ENCODE measurements at regions not wholly inside any gene's neighbourhood (a gene's known extent, or its start where the extent isn't known, plus 50 kb on each side); places are given as distances from the start of the nearest gene placed in this dataset.

- Histone ChIP-seq H3K9me3 (ENCODE audit: low read length) (no peaks in the 10 kb centered on the region), H2AFZ (ENCODE audit: low read depth, low read length) (no peak overlapping the region), H3K4me1 (ENCODE audit: insufficient read depth, low read length) (no peaks in the 10 kb centered on the region), H3K36me3 (ENCODE audit: insufficient read depth, low read length) (no peaks in the 10 kb centered on the region), H3K4me3 (ENCODE audit: low read length) (no peak overlapping the region), H3K27me3 (ENCODE audit: insufficient read depth, low read length) (no peaks in the 10 kb centered on the region)
Observed at GRCh38 chr4:167629272-167629671, 395.0 kb upstream of the SPOCK3 start.

- H3K4me3 ChIP-seq (ENCODE audit: low read length): no peak overlapping the region
- no peaks in the 10 kb centered on the region for H3K9me3 ChIP-seq (ENCODE audit: low read length)
- H3K27me3 ChIP-seq (ENCODE audit: insufficient read depth, low read length): no peaks in the 10 kb centered on the region
- no peaks in the 10 kb centered on the region for H3K36me3 ChIP-seq (ENCODE audit: insufficient read depth, low read length)
- H3K4me1 ChIP-seq (ENCODE audit: insufficient read depth, low read length): no peaks in the 10 kb centered on the region
- no peak overlapping the region for H2AFZ ChIP-seq (ENCODE audit: low read depth, low read length)
Observed at GRCh38 chr4:167642250-167642649, 408.0 kb upstream of the SPOCK3 start.

GRCh38 chr4:167645358-167645757 is 411.1 kb upstream of the SPOCK3 start:
- no peaks in the 10 kb centered on the region for H3K36me3 ChIP-seq (ENCODE audit: insufficient read depth, low read length)
- H3K27me3 ChIP-seq (ENCODE audit: insufficient read depth, low read length): no peaks in the 10 kb centered on the region
- no peaks in the 10 kb centered on the region for H3K4me1 ChIP-seq (ENCODE audit: insufficient read depth, low read length)
- no peak overlapping the region for H3K4me3 ChIP-seq (ENCODE audit: low read length)
- H3K9me3 ChIP-seq (ENCODE audit: low read length): no peaks in the 10 kb centered on the region
- H2AFZ ChIP-seq (ENCODE audit: low read depth, low read length): no peak overlapping the region

GRCh38 chr4:167652267-167652666 is 418.0 kb upstream of the SPOCK3 start:
- no peaks in the 10 kb centered on the region for H3K4me1 ChIP-seq (ENCODE audit: insufficient read depth, low read length)
- no peaks in the 10 kb centered on the region for H3K9me3 ChIP-seq (ENCODE audit: low read length)
- no peaks in the 10 kb centered on the region for H3K36me3 ChIP-seq (ENCODE audit: insufficient read depth, low read length)
- H3K27me3 ChIP-seq (ENCODE audit: insufficient read depth, low read length): no peaks in the 10 kb centered on the region
- H2AFZ ChIP-seq (ENCODE audit: low read depth, low read length): no peak overlapping the region
- no peak overlapping the region for H3K4me3 ChIP-seq (ENCODE audit: low read length)

GRCh38 chr4:167688660-167689142 is 403.6 kb upstream of the ANXA10 start:
- H3K36me3 ChIP-seq (ENCODE audit: insufficient read depth, low read length): no peaks in the 10 kb centered on the region
- H3K27me3 ChIP-seq (ENCODE audit: insufficient read depth, low read length): no peaks in the 10 kb centered on the region
- H3K9me3 ChIP-seq (ENCODE audit: low read length): no peaks in the 10 kb centered on the region
- no peak overlapping the region for H2AFZ ChIP-seq (ENCODE audit: low read depth, low read length)
- H3K4me1 ChIP-seq (ENCODE audit: insufficient read depth, low read length): no peaks in the 10 kb centered on the region
- no peak overlapping the region for H3K4me3 ChIP-seq (ENCODE audit: low read length)

- Histone ChIP-seq H3K9me3 (ENCODE audit: low read length) (no peaks in the 10 kb centered on the region), H3K4me1 (ENCODE audit: insufficient read depth, low read length) (no peaks in the 10 kb centered on the region), H3K27me3 (ENCODE audit: insufficient read depth, low read length) (no peaks in the 10 kb centered on the region), H2AFZ (ENCODE audit: low read depth, low read length) (no peak overlapping the region), H3K4me3 (ENCODE audit: low read length) (no peak overlapping the region), H3K36me3 (ENCODE audit: insufficient read depth, low read length) (no peaks in the 10 kb centered on the region)
Observed at GRCh38 chr4:167702391-167702790, 389.9 kb upstream of the ANXA10 start.

- H3K36me3 ChIP-seq (ENCODE audit: insufficient read depth, low read length): no peaks in the 10 kb centered on the region
Observed at GRCh38 chr4:167711517-167711916, 380.8 kb upstream of the ANXA10 start.

GRCh38 chr4:167713756-167714155 is 378.6 kb upstream of the ANXA10 start:
- no peak overlapping the region for H3K4me3 ChIP-seq (ENCODE audit: low read length)
- no peaks in the 10 kb centered on the region for H3K36me3 ChIP-seq (ENCODE audit: insufficient read depth, low read length)

More at GRCh38 chr4:167711517-167711916, 380.8 kb upstream of the ANXA10 start:
- H3K9me3 ChIP-seq (ENCODE audit: low read length): no peaks in the 10 kb centered on the region
- H2AFZ ChIP-seq (ENCODE audit: low read depth, low read length): no peak overlapping the region
- H3K4me3 ChIP-seq (ENCODE audit: low read length): no peak overlapping the region
- H3K4me1 ChIP-seq (ENCODE audit: insufficient read depth, low read length): peaks cover 3% of the 10 kb centered on the region
- no peaks in the 10 kb centered on the region for H3K27me3 ChIP-seq (ENCODE audit: insufficient read depth, low read length)

GRCh38 chr4:167715176-167715575 is 377.2 kb upstream of the ANXA10 start:
- Histone ChIP-seq H3K36me3 (ENCODE audit: insufficient read depth, low read length) (no peaks in the 10 kb centered on the region), H3K4me1 (ENCODE audit: insufficient read depth, low read length) (peaks cover 3% of the 10 kb centered on the region), H3K4me3 (ENCODE audit: low read length) (no peak overlapping the region), H3K9me3 (ENCODE audit: low read length) (no peaks in the 10 kb centered on the region), H2AFZ (ENCODE audit: low read depth, low read length) (no peak overlapping the region), H3K27me3 (ENCODE audit: insufficient read depth, low read length) (no peaks in the 10 kb centered on the region)

More at GRCh38 chr4:167713756-167714155, 378.6 kb upstream of the ANXA10 start:
- Histone ChIP-seq H2AFZ (ENCODE audit: low read depth, low read length) (no peak overlapping the region), H3K4me1 (ENCODE audit: insufficient read depth, low read length) (peaks cover 3% of the 10 kb centered on the region), H3K9me3 (ENCODE audit: low read length) (no peaks in the 10 kb centered on the region), H3K27me3 (ENCODE audit: insufficient read depth, low read length) (no peaks in the 10 kb centered on the region)

- Histone ChIP-seq H2AFZ (ENCODE audit: low read depth, low read length) (no peak overlapping the region), H3K4me3 (ENCODE audit: low read length) (no peak overlapping the region), H3K9me3 (ENCODE audit: low read length) (no peaks in the 10 kb centered on the region), H3K36me3 (ENCODE audit: insufficient read depth, low read length) (no peaks in the 10 kb centered on the region), H3K27me3 (ENCODE audit: insufficient read depth, low read length) (no peaks in the 10 kb centered on the region), H3K4me1 (ENCODE audit: insufficient read depth, low read length) (peaks cover 7% of the 10 kb centered on the region)
Observed at GRCh38 chr4:167717495-167717894, 374.8 kb upstream of the ANXA10 start.

GRCh38 chr4:167721617-167722486 is 370.5 kb upstream of the ANXA10 start:
- Histone ChIP-seq H3K27me3 (ENCODE audit: insufficient read depth, low read length) (no peaks in the 10 kb centered on the region), H3K4me1 (ENCODE audit: insufficient read depth, low read length) (peaks cover 7% of the 10 kb centered on the region), H3K4me3 (ENCODE audit: low read length) (no peak overlapping the region), H3K9me3 (ENCODE audit: low read length) (no peaks in the 10 kb centered on the region), H3K36me3 (ENCODE audit: insufficient read depth, low read length) (no peaks in the 10 kb centered on the region), H2AFZ (ENCODE audit: low read depth, low read length) (no peak overlapping the region)

GRCh38 chr4:167722487-167722808 is 369.9 kb upstream of the ANXA10 start:
- Histone ChIP-seq H3K9me3 (ENCODE audit: low read length) (no peaks in the 10 kb centered on the region), H3K4me3 (ENCODE audit: low read length) (no peak overlapping the region), H3K4me1 (ENCODE audit: insufficient read depth, low read length) (peaks cover 7% of the 10 kb centered on the region)

GRCh38 chr4:167724941-167725340 is 367.4 kb upstream of the ANXA10 start:
- Histone ChIP-seq H2AFZ (ENCODE audit: low read depth, low read length) (no peak overlapping the region), H3K9me3 (ENCODE audit: low read length) (no peaks in the 10 kb centered on the region), H3K4me1 (ENCODE audit: insufficient read depth, low read length) (peaks cover 7% of the 10 kb centered on the region), H3K27me3 (ENCODE audit: insufficient read depth, low read length) (no peaks in the 10 kb centered on the region), H3K4me3 (ENCODE audit: low read length) (no peak overlapping the region), H3K36me3 (ENCODE audit: insufficient read depth, low read length) (no peaks in the 10 kb centered on the region)

More at GRCh38 chr4:167722487-167722808, 369.9 kb upstream of the ANXA10 start:
- no peak overlapping the region for H2AFZ ChIP-seq (ENCODE audit: low read depth, low read length)
- H3K36me3 ChIP-seq (ENCODE audit: insufficient read depth, low read length): no peaks in the 10 kb centered on the region
- no peaks in the 10 kb centered on the region for H3K27me3 ChIP-seq (ENCODE audit: insufficient read depth, low read length)

- Histone ChIP-seq H3K9me3 (ENCODE audit: low read length) (peaks cover 2% of the 10 kb centered on the region), H3K27me3 (ENCODE audit: insufficient read depth, low read length) (no peaks in the 10 kb centered on the region), H2AFZ (ENCODE audit: low read depth, low read length) (no peak overlapping the region), H3K36me3 (ENCODE audit: insufficient read depth, low read length) (no peaks in the 10 kb centered on the region), H3K4me1 (ENCODE audit: insufficient read depth, low read length) (no peaks in the 10 kb centered on the region), H3K4me3 (ENCODE audit: low read length) (no peak overlapping the region)
Observed at GRCh38 chr4:167730769-167731168, 361.6 kb upstream of the ANXA10 start.

Measured in neuron (in vitro differentiated cells).